Breast epithelium (tissue), 3 donors: ENCODE measurements at regions not wholly inside any gene's neighbourhood (a gene's known extent, or its start where the extent isn't known, plus 50 kb on each side); places are given as distances from the start of the nearest gene placed in this dataset.

Experiments
- CTCF ChIP-seq, 3 donors: fragments of 450-650 bp; IDR thresholded peaks; one replicate each; pipeline ENCODE4 v1.5.1; 2016 to 2017; ENCODE audit warnings: antibody characterized with exemption in 3 of 3, mild to moderate bottlenecking in 3 of 3, moderate library complexity in 3 of 3
- POLR2A ChIP-seq: fragments of 450-650 bp; IDR thresholded peaks from one replicate; pipeline ENCODE4 v1.6.1; 2016; ENCODE audit warnings: antibody characterized with exemption, mild to moderate bottlenecking, moderate library complexity
- POLR2AphosphoS5 ChIP-seq, 3 donors: sonication (generic); formaldehyde crosslinking; IDR thresholded peaks; one replicate each; pipeline ENCODE4 v1.6.1; 2017; ENCODE audit warnings: antibody characterized with exemption in 3 of 3

DNA sequence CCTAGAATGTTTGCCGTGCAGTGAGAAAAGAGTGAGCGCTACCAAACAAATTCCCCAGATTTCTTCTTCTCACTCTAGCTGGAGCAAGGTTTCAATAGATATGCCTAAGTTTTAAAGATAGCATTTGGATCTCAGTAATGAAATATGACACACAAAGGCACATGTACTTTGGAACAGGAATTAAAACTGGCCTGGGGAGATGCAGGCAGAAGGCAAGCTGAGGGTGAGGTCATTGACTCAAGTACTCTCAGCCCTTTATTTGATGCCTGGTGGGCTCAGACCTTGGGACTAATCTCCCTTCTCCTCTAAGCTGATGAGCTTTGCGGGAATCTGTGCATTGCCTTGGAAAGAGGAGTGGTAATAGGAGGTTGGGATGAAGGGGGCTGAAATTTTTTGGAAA, 323.3 kb upstream of the SLC30A5 start:
- no peak for TF ChIP-seq CTCF (IDR thresholded peaks at IDR 0.05)
- no peak for TF ChIP-seq POLR2A
- TF ChIP-seq POLR2AphosphoS5 (IDR thresholded peaks at IDR 0.05), result no peak
